Smooth muscle cell of the brain vasculature (primary cell): ENCODE measurements at regions not wholly inside any gene's neighbourhood (a gene's known extent, or its start where the extent isn't known, plus 50 kb on each side); places are given as distances from the start of the nearest gene placed in this dataset.
"Not testable (repeated sequence)": the region's sequence is repeated elsewhere in the genome, so short reads cannot be mapped to it uniquely, and the experiment has no call there.

ENCODE experiments used
- DNase-seq: peaks from one replicate; pipeline ENCODE4 v3.0.0-alpha.2; 2012; ENCODE audit warnings: low read depth, low spot score

GRCh38 chr1:176396604-176397395, 66.2 kb upstream of the PAPPA2 start:
- not testable (repeated sequence) for DNase-seq

- DNase-seq: no peak
These were observed 71.4 kb upstream of the PAPPA2 start for GRCh38 chr1:176391621-176392020.

- no peak for DNase-seq
These were observed 78.1 kb upstream of the PAPPA2 start for GRCh38 chr1:176384841-176385240.

- DNase-seq: no peak
These were observed 80.8 kb upstream of the PAPPA2 start for GRCh38 chr1:176382163-176382562.

- DNase-seq: no peak
These were observed 83.2 kb upstream of the PAPPA2 start for GRCh38 chr1:176379626-176380339.

- DNase-seq: peak; percentile 28
These were observed 87.9 kb upstream of the PAPPA2 start for GRCh38 chr1:176374967-176375569.

GRCh38 chr1:176364236-176364905, 98.6 kb upstream of the PAPPA2 start:
- DNase-seq: no peak

- not testable (repeated sequence) for DNase-seq
These were observed 113.8 kb upstream of the PAPPA2 start for GRCh38 chr1:176349135-176349715.

GRCh38 chr1:176341656-176342055, 121.3 kb upstream of the PAPPA2 start:
- DNase-seq: no peak

GRCh38 chr1:176338877-176339276, 124.1 kb upstream of the PAPPA2 start:
- DNase-seq: no peak

- DNase-seq: no peak
These were observed 123.7 kb upstream of the COP1 start for GRCh38 chr1:176330782-176331181.

GRCh38 chr1:176325664-176326063, 118.6 kb upstream of the COP1 start:
- DNase-seq: no peak

- DNase-seq: no peak
These were observed 116.4 kb upstream of the COP1 start for GRCh38 chr1:176323472-176323871.

- no peak for DNase-seq
These were observed 108.6 kb upstream of the COP1 start for GRCh38 chr1:176315519-176316220.

GRCh38 chr1:176296602-176297001, 89.5 kb upstream of the COP1 start:
- not testable (repeated sequence) for DNase-seq

GRCh38 chr1:176285996-176286395, 78.9 kb upstream of the COP1 start:
- no peak for DNase-seq

- no peak for DNase-seq
These were observed 64.5 kb upstream of the COP1 start for GRCh38 chr1:176271572-176271971.
